ENCODE measurements at regions not wholly inside any gene's neighbourhood (a gene's known extent, or its start where the extent isn't known, plus 50 kb on each side); places are given as distances from the start of the nearest gene placed in this dataset.

GRCh38 chr13:54445453-54445852, 1416.8 kb downstream of the OLFM4 start:
- no peak for TF ChIP-seq POLR2A (IDR thresholded peaks at IDR 0.05)
- no peaks in the 10 kb centered on the region for H3K36me3 ChIP-seq
- H3K27ac ChIP-seq, result no peak overlapping the region
- H3K9me3 ChIP-seq, result no peaks in the 10 kb centered on the region
- WGBS, 2 donors, result 66 to 89% methylated on average over 3 of the region's 3 CpGs
- no peak for DNase-seq
- no peak overlapping the region for H3K4me3 ChIP-seq
- intact Hi-C loops (cut with DNase I), result no loop called here
- no peaks in the 10 kb centered on the region for H3K4me1 ChIP-seq
- no peaks in the 10 kb centered on the region for H3K27me3 ChIP-seq

GRCh38 chr13:54445865-54446264, 1417.3 kb downstream of the OLFM4 start:
- TF ChIP-seq EP300 (IDR thresholded peaks at IDR 0.05) (no peak), POLR2A (IDR thresholded peaks at IDR 0.05) (no peak), POLR2AphosphoS5 (IDR thresholded peaks at IDR 0.05) (no peak), CTCF (IDR thresholded peaks at IDR 0.05) (no peak)
- no peak for DNase-seq
- intact Hi-C loops (cut with DNase I), result no loop called here
- Histone ChIP-seq H3K9me3 (no peaks in the 10 kb centered on the region), H3K27ac (no peak overlapping the region), H3K27me3 (no peaks in the 10 kb centered on the region), H3K36me3 (no peaks in the 10 kb centered on the region), H3K4me1 (no peaks in the 10 kb centered on the region), H3K4me3 (no peak overlapping the region)

GRCh38 chr13:54449922-54450321, 1421.3 kb downstream of the OLFM4 start:
- H3K27ac ChIP-seq, result no peak overlapping the region
- intact Hi-C loops (cut with DNase I), result no loop called here
- no peak overlapping the region for H3K4me3 ChIP-seq
- no peaks in the 10 kb centered on the region for H3K27me3 ChIP-seq
- H3K36me3 ChIP-seq, result no peaks in the 10 kb centered on the region
- WGBS, 2 donors, result 92% methylated on average over 1 of the region's 1 CpG
- H3K9me3 ChIP-seq, result no peaks in the 10 kb centered on the region
- TF ChIP-seq POLR2AphosphoS5 (IDR thresholded peaks at IDR 0.05) (no peak), EP300 (IDR thresholded peaks at IDR 0.05) (no peak), CTCF (IDR thresholded peaks at IDR 0.05) (no peak), POLR2A (IDR thresholded peaks at IDR 0.05) (no peak)
- no peak for DNase-seq
- no peaks in the 10 kb centered on the region for H3K4me1 ChIP-seq

GRCh38 chr13:54484166-54484565, 1455.6 kb downstream of the OLFM4 start:
- peaks cover 0 to 3% (median 0%) of the 10 kb centered on the region in 4 donors for H3K9me3 ChIP-seq
- no peaks in the 10 kb centered on the region for H3K36me3 ChIP-seq
- TF ChIP-seq CTCF (IDR thresholded peaks at IDR 0.05) (no peak), EP300 (IDR thresholded peaks at IDR 0.05) (no peak), POLR2AphosphoS5 (IDR thresholded peaks at IDR 0.05) (no peak), POLR2A (IDR thresholded peaks at IDR 0.05) (no peak)
- no peak overlapping the region for H3K4me3 ChIP-seq
- DNase-seq, result no peak
- WGBS, 2 donors, result 85 to 92% methylated on average over 1 of the region's 1 CpG
- H3K4me1 ChIP-seq, result no peaks in the 10 kb centered on the region
- no peak overlapping the region for H3K27ac ChIP-seq
- H3K27me3 ChIP-seq, result no peaks in the 10 kb centered on the region
- intact Hi-C loops (cut with DNase I), result no loop called here

GRCh38 chr13:54486421-54487166, 1458.0 kb downstream of the OLFM4 start:
- Histone ChIP-seq H3K27ac (no peak overlapping the region), H3K9me3 (no peaks in the 10 kb centered on the region), H3K27me3 (no peaks in the 10 kb centered on the region), H3K36me3 (no peaks in the 10 kb centered on the region), H3K4me3 (no peak overlapping the region), H3K4me1 (no peaks in the 10 kb centered on the region)
- TF ChIP-seq POLR2AphosphoS5 (IDR thresholded peaks at IDR 0.05), result no peak
- no peak for TF ChIP-seq CTCF (IDR thresholded peaks at IDR 0.05)
- TF ChIP-seq POLR2A (IDR thresholded peaks at IDR 0.05), result no peak
- no peak for TF ChIP-seq EP300 (IDR thresholded peaks at IDR 0.05)
- no peak for DNase-seq
- 76 to 88% methylated on average over 7 of the region's 7 CpGs for WGBS, 2 donors
- intact Hi-C loops (cut with DNase I), result no loop called here

All from sigmoid colon (tissue), 6 donors.